ENCODE measurements at regions not wholly inside any gene's neighbourhood (a gene's known extent, or its start where the extent isn't known, plus 50 kb on each side); places are given as distances from the start of the nearest gene placed in this dataset.

GRCh38 chr12:16939871-16940306, 333.9 kb upstream of the LMO3 start:
- no peak overlapping the region for H3K4me3 ChIP-seq (ENCODE audit: low read depth, low read length)
- peak; percentile 47 for TF ChIP-seq CTCF (IDR thresholded peaks at IDR 0.05; ENCODE audit: insufficient read depth, low read depth, low read length)
- DNase-seq (ENCODE audit: low read depth) = peak; percentile 20

- no peak for DNase-seq (ENCODE audit: low read depth)
- no peak overlapping the region for H3K4me3 ChIP-seq (ENCODE audit: low read depth, low read length)
- TF ChIP-seq CTCF (IDR thresholded peaks at IDR 0.05; ENCODE audit: insufficient read depth, low read depth, low read length) = no peak
Measured at GRCh38 chr12:16927259-16927658, 321.3 kb upstream of the LMO3 start.

- no peak for DNase-seq (ENCODE audit: low read depth)
- H3K4me3 ChIP-seq (ENCODE audit: low read depth, low read length) = no peak overlapping the region
- no peak for TF ChIP-seq CTCF (IDR thresholded peaks at IDR 0.05; ENCODE audit: insufficient read depth, low read depth, low read length)
Measured at GRCh38 chr12:16920451-16920850, 314.5 kb upstream of the LMO3 start.

GRCh38 chr12:16919551-16919950, 313.6 kb upstream of the LMO3 start:
- H3K4me3 ChIP-seq (ENCODE audit: low read depth, low read length) = no peak overlapping the region
- DNase-seq (ENCODE audit: low read depth) = no peak
- no peak for TF ChIP-seq CTCF (IDR thresholded peaks at IDR 0.05; ENCODE audit: insufficient read depth, low read depth, low read length)

- no peak for TF ChIP-seq CTCF (IDR thresholded peaks at IDR 0.05; ENCODE audit: insufficient read depth, low read depth, low read length)
- no peak for DNase-seq (ENCODE audit: low read depth)
- H3K4me3 ChIP-seq (ENCODE audit: low read depth, low read length) = no peak overlapping the region
Measured at GRCh38 chr12:16914853-16915252, 308.9 kb upstream of the LMO3 start.

GRCh38 chr12:16913832-16914490, 308.0 kb upstream of the LMO3 start:
- no peak overlapping the region for H3K4me3 ChIP-seq (ENCODE audit: low read depth, low read length)
- no peak for DNase-seq (ENCODE audit: low read depth)
- TF ChIP-seq CTCF (IDR thresholded peaks at IDR 0.05; ENCODE audit: insufficient read depth, low read depth, low read length) = no peak

- no peak for TF ChIP-seq CTCF (IDR thresholded peaks at IDR 0.05; ENCODE audit: insufficient read depth, low read depth, low read length)
- H3K4me3 ChIP-seq (ENCODE audit: low read depth, low read length) = no peak overlapping the region
- DNase-seq (ENCODE audit: low read depth) = no peak
Measured at GRCh38 chr12:16901946-16902345, 296.0 kb upstream of the LMO3 start.

Data from fibroblast of villous mesenchyme (primary cell).